Spleen (tissue), 7 donors: ENCODE measurements at regions not wholly inside any gene's neighbourhood (a gene's known extent, or its start where the extent isn't known, plus 50 kb on each side); places are given as distances from the start of the nearest gene placed in this dataset.

Experiments used
- POLR2AphosphoS5 ChIP-seq, 3 donors: sonication (generic); formaldehyde crosslinking; IDR thresholded peaks; one replicate each; pipeline ENCODE4 v1.5.1; 2017; ENCODE audit warnings: antibody characterized with exemption in 3 of 3
- TF ChIP-seq, protein P1 (sequence below), 11 experiments: fragments of 200-600 bp in 7 of 11; fragments of 450-650 bp in 4 of 11; sonication (generic) in 4 of 11; IDR thresholded peaks in 8 of 11; conservative IDR thresholded peaks in 3 of 11; 1 replicate in 7 of 11; 2 replicates in 4 of 11; pipeline versions ENCODE4 v1.4.0 to v1.8.0; 2016 to 2021; ENCODE audit warnings: antibody characterized with exemption in 11 of 11, inconsistent platforms in 4 of 11, mild to moderate bottlenecking in 1 of 11
- donor health status: DM: no; HTN: no; CAD: no; lungs with moderate emphysema.
- donor health status: DM: no; HTN: no; CAD: no.
- donor health status: DM: no; HTN: no; CAD: no.

DNA sequence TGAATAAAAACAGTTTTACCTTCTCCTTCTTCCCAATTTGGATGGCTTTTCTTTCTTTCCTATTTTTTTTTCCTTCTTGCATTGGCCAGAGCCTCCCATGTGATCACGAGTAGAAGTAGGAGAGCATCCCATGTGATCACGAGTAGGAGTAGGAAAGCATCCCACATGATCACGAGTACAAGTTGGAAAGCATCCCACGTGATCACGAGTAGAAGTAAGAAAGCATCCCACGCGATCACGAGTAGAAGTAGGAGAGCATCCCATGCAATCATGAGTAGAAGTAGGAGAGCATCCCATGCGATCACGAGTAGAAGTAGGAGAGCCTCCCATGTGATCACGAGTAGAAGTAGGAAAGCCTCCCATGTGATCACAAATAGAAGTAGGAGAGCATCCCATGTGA, 218.6 kb downstream of the DLL1 start:
- TF ChIP-seq, protein P1, sequence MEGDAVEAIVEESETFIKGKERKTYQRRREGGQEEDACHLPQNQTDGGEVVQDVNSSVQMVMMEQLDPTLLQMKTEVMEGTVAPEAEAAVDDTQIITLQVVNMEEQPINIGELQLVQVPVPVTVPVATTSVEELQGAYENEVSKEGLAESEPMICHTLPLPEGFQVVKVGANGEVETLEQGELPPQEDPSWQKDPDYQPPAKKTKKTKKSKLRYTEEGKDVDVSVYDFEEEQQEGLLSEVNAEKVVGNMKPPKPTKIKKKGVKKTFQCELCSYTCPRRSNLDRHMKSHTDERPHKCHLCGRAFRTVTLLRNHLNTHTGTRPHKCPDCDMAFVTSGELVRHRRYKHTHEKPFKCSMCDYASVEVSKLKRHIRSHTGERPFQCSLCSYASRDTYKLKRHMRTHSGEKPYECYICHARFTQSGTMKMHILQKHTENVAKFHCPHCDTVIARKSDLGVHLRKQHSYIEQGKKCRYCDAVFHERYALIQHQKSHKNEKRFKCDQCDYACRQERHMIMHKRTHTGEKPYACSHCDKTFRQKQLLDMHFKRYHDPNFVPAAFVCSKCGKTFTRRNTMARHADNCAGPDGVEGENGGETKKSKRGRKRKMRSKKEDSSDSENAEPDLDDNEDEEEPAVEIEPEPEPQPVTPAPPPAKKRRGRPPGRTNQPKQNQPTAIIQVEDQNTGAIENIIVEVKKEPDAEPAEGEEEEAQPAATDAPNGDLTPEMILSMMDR (IDR thresholded peaks at IDR 0.05 in 8 of 11, conservative IDR thresholded peaks at IDR 0.05 in 3 of 11) = no peak
- TF ChIP-seq POLR2AphosphoS5 (IDR thresholded peaks at IDR 0.05) = no peak
